Fibroblast of lung (primary cell): ENCODE measurements at regions not wholly inside any gene's neighbourhood (a gene's known extent, or its start where the extent isn't known, plus 50 kb on each side); places are given as distances from the start of the nearest gene placed in this dataset.

Experiments
- DNase-seq, 2 donors: peaks; one replicate each; pipeline versions ENCODE4 v3.0.0 to v3.0.0-alpha.2; 2010; ENCODE audit warnings: low read depth in 2 of 2
- H2AFZ ChIP-seq: 2 replicates; pipeline ENCODE4 v1.5.1; 2012; ENCODE audit warnings: low read length, control low read depth, inconsistent platforms
- H3K27ac ChIP-seq: 2 replicates; pipeline ENCODE4 v1.5.1; 2011; ENCODE audit warnings: low read length, control low read depth; ENCODE audit not compliant: insufficient read depth
- H3K27me3 ChIP-seq: 2 replicates; pipeline ENCODE4 v1.5.1; 2011; ENCODE audit warnings: mild to moderate bottlenecking, low read length; ENCODE audit not compliant: control insufficient read depth, insufficient read depth
- H3K36me3 ChIP-seq: 2 replicates; pipeline ENCODE4 v1.5.1; 2011; ENCODE audit warnings: low read length; ENCODE audit not compliant: control insufficient read depth, insufficient read depth
- H3K4me1 ChIP-seq: 2 replicates; pipeline ENCODE4 v1.5.1; 2011; ENCODE audit warnings: low read length; ENCODE audit not compliant: control insufficient read depth, insufficient read depth; ENCODE audit errors: extremely low read depth
- H3K4me2 ChIP-seq: 2 replicates; pipeline ENCODE4 v1.5.1; 2011; ENCODE audit warnings: low read length, control low read depth; ENCODE audit not compliant: insufficient read depth; ENCODE audit errors: extremely low read depth
- H3K4me3 ChIP-seq, 4 experiments: fragments of 200-600 bp in 1 of 4; sonication (generic) in 1 of 4; replicated peaks in 1 of 4; 2 replicates each; pipeline ENCODE4 v1.5.1; 2011 to 2016; ENCODE audit warnings: low read length in 4 of 4, low read depth in 3 of 4, mild to moderate bottlenecking in 3 of 4, control low read depth in 2 of 4, inconsistent platforms in 1 of 4, mixed read lengths in 1 of 4; ENCODE audit not compliant: insufficient read depth in 1 of 4; ENCODE audit errors: control extremely low read depth in 1 of 4
- H3K79me2 ChIP-seq: 2 replicates; pipeline ENCODE4 v1.5.1; 2012; ENCODE audit warnings: mild to moderate bottlenecking, low read length, inconsistent platforms; ENCODE audit not compliant: control insufficient read depth, insufficient read depth
- H3K9ac ChIP-seq: 2 replicates; pipeline ENCODE4 v1.5.1; 2011; ENCODE audit warnings: mild to moderate bottlenecking, low read length, control low read depth; ENCODE audit not compliant: insufficient read depth
- H3K9me3 ChIP-seq: 2 replicates; pipeline ENCODE4 v1.5.1; 2012; ENCODE audit warnings: low read depth, low read length; ENCODE audit not compliant: control insufficient read depth, insufficient read depth
- H4K20me1 ChIP-seq: 2 replicates; pipeline ENCODE4 v1.5.1; 2011; ENCODE audit warnings: low read length; ENCODE audit not compliant: control insufficient read depth, insufficient read depth; ENCODE audit errors: extremely low read depth
- CTCF ChIP-seq, 2 donors: IDR thresholded peaks in 1 of 2; conservative IDR thresholded peaks in 1 of 2; 1 replicate in 1 of 2; 2 replicates in 1 of 2; pipeline ENCODE4 v1.5.1; 2011 to 2012; ENCODE audit warnings: low read length in 2 of 2, control low read depth in 1 of 2, inconsistent platforms in 1 of 2, low read depth in 1 of 2, mild to moderate bottlenecking in 1 of 2
- EZH2 ChIP-seq: IDR thresholded peaks from 2 replicates; pipeline ENCODE4 v1.5.1; 2012; ENCODE audit warnings: low read length, control low read depth, mild to moderate bottlenecking; ENCODE audit errors: missing control alignments

- Histone ChIP-seq H3K9ac (no peak overlapping the region), H3K4me2 (no peak overlapping the region), H4K20me1 (no peaks in the 10 kb centered on the region), H2AFZ (no peak overlapping the region), H3K79me2 (no peaks in the 10 kb centered on the region), H3K27ac (no peak overlapping the region), H3K36me3 (no peaks in the 10 kb centered on the region), H3K27me3 (no peaks in the 10 kb centered on the region), H3K4me1 (no peaks in the 10 kb centered on the region), H3K4me3 (no peak overlapping the region), H3K9me3 (no peaks in the 10 kb centered on the region)
- DNase-seq, result no peak
- TF ChIP-seq CTCF (conservative IDR thresholded peaks at IDR 0.05 in 1 of 2, IDR thresholded peaks at IDR 0.05 in 1 of 2; ENCODE audit: low read depth in 1 of 2, low read length in 2 of 2), result no peak
Measured at GRCh38 chr16:62816971-62817519, 780.8 kb upstream of the CDH8 start.

GRCh38 chr16:62814891-62815290 lies 778.7 kb upstream of the CDH8 start:
- no peak for TF ChIP-seq EZH2
- no peak for TF ChIP-seq CTCF (conservative IDR thresholded peaks at IDR 0.05 in 1 of 2, IDR thresholded peaks at IDR 0.05 in 1 of 2; ENCODE audit: low read depth in 1 of 2, low read length in 2 of 2)
- Histone ChIP-seq H3K4me3 (no peak overlapping the region), H3K36me3 (no peaks in the 10 kb centered on the region)

GRCh38 chr16:62805221-62805857 lies 769.1 kb upstream of the CDH8 start:
- DNase-seq, result peak in 1 of 2 donors; percentile 2
- Histone ChIP-seq H3K9ac (no peak overlapping the region), H3K79me2 (no peaks in the 10 kb centered on the region), H3K4me1 (no peaks in the 10 kb centered on the region), H3K36me3 (no peaks in the 10 kb centered on the region), H2AFZ (no peak overlapping the region), H3K27me3 (no peaks in the 10 kb centered on the region), H3K9me3 (no peaks in the 10 kb centered on the region), H3K4me3 (no peak overlapping the region), H4K20me1 (no peaks in the 10 kb centered on the region), H3K4me2 (no peak overlapping the region), H3K27ac (no peak overlapping the region)
- no peak for TF ChIP-seq EZH2
- no peak for TF ChIP-seq CTCF (conservative IDR thresholded peaks at IDR 0.05 in 1 of 2, IDR thresholded peaks at IDR 0.05 in 1 of 2; ENCODE audit: low read depth in 1 of 2, low read length in 2 of 2)

More at GRCh38 chr16:62814891-62815290, 778.7 kb upstream of the CDH8 start:
- H3K4me2 ChIP-seq, result no peak overlapping the region
- H2AFZ ChIP-seq, result no peak overlapping the region
- DNase-seq, result no peak
- H3K9me3 ChIP-seq, result no peaks in the 10 kb centered on the region
- H3K4me1 ChIP-seq, result no peaks in the 10 kb centered on the region
- no peaks in the 10 kb centered on the region for H4K20me1 ChIP-seq
- H3K9ac ChIP-seq, result no peak overlapping the region
- H3K27me3 ChIP-seq, result no peaks in the 10 kb centered on the region
- H3K79me2 ChIP-seq, result no peaks in the 10 kb centered on the region
- H3K27ac ChIP-seq, result no peak overlapping the region
